K562 (cell line): ENCODE measurements at regions not wholly inside any gene's neighbourhood (a gene's known extent, or its start where the extent isn't known, plus 50 kb on each side); places are given as distances from the start of the nearest gene placed in this dataset.

Source experiments
- HNRNPH1 ChIP-seq: fragments of 200-400 bp; formaldehyde crosslinking; optimal IDR thresholded peaks from 2 replicates; pipeline ENCODE3; 2017; ENCODE audit warnings: low read depth, mild to moderate bottlenecking, low read length, moderate library complexity
- PHB ChIP-seq: fragments of 250-450 bp; sonication (Bioruptor Pico); IDR thresholded peaks from 2 replicates; pipeline ENCODE4 v1.5.0; 2021
- SNAPC5 ChIP-seq: fragments of 250-450 bp; sonication (Bioruptor Pico); IDR thresholded peaks from 2 replicates; pipeline ENCODE4 v1.8.0; 2021; ENCODE audit warnings: moderate library complexity, mild to moderate bottlenecking, inconsistent platforms
- SRSF7 ChIP-seq: fragments of 200-400 bp; formaldehyde crosslinking; optimal IDR thresholded peaks from 2 replicates; pipeline ENCODE3; 2017; ENCODE audit warnings: mild to moderate bottlenecking, low read depth, low read length
- TAF1 ChIP-seq: IDR thresholded peaks from 2 replicates; pipeline ENCODE4 v1.6.1; 2011; ENCODE audit warnings: mild to moderate bottlenecking, low read length, moderate library complexity; ENCODE audit not compliant: insufficient read depth, control insufficient read depth, severe bottlenecking; ENCODE audit errors: extremely low read depth
- USF2 ChIP-seq: sonication (generic); formaldehyde crosslinking; IDR thresholded peaks from 2 replicates; pipeline ENCODE4 v1.5.0; 2020; ENCODE audit warnings: missing genetic modification reagents
- XRCC5 ChIP-seq: fragments of 200-400 bp; formaldehyde crosslinking; IDR thresholded peaks from 2 replicates; pipeline ENCODE4 v1.6.1; 2017; ENCODE audit warnings: low read depth, mild to moderate bottlenecking, low read length
- ZBTB40 ChIP-seq, 2 experiments: fragments of 450-650 bp in 1 of 2; sonication (generic) in 1 of 2; formaldehyde crosslinking in 1 of 2; IDR thresholded peaks; 2 replicates each; pipeline versions ENCODE4 v1.7.1 to v1.9.0; 2016 to 2022; ENCODE audit warnings: inconsistent platforms in 1 of 2, mild to moderate bottlenecking in 1 of 2, missing genetic modification reagents in 1 of 2
- ZBTB7A ChIP-seq: IDR thresholded peaks from 2 replicates; pipeline ENCODE4 v1.6.1; 2011; ENCODE audit warnings: low read depth, mild to moderate bottlenecking, low read length, moderate library complexity, borderline replicate concordance; ENCODE audit not compliant: control insufficient read depth
- ZNF239 ChIP-seq: fragments of 250-450 bp; sonication (Bioruptor Pico); IDR thresholded peaks from 2 replicates; pipeline ENCODE4 v1.4.0; 2020; ENCODE audit warnings: mild to moderate bottlenecking
- ZNF436 ChIP-seq: fragments of 250-450, 450-650 bp; sonication (Bioruptor Pico); formaldehyde crosslinking; IDR thresholded peaks from 2 replicates; pipeline ENCODE4 v1.7.0; 2020; ENCODE audit warnings: mild to moderate bottlenecking

- no peak for TF ChIP-seq ZBTB40 (IDR thresholded peaks at IDR 0.05)
- no peak for TF ChIP-seq ZBTB40 (CRISPR knock-in tag; IDR thresholded peaks at IDR 0.05)
- TF ChIP-seq SRSF7 = no peak
- TF ChIP-seq ZNF239 (CRISPR knock-in tag) = no peak
- TF ChIP-seq SNAPC5 (CRISPR knock-in tag) = no peak
- no peak for TF ChIP-seq TAF1
- no peak for TF ChIP-seq USF2 (CRISPR knock-in tag)
- TF ChIP-seq XRCC5 = no peak
- TF ChIP-seq ZBTB7A = no peak
- no peak for TF ChIP-seq HNRNPH1
- no peak for TF ChIP-seq PHB (CRISPR knock-in tag)
- TF ChIP-seq ZNF436 (CRISPR knock-in tag) = no peak
Observed at GRCh38 chr5:152264645-152265254, 140.3 kb downstream of the NMUR2 start (continued).
